GM19397 (cell line): ENCODE measurements at regions not wholly inside any gene's neighbourhood (a gene's known extent, or its start where the extent isn't known, plus 50 kb on each side); places are given as distances from the start of the nearest gene placed in this dataset.

Experiments used
- ATAC-seq: cut with Tn5 transposase; IDR thresholded peaks from one replicate; pipeline ENCODE4 v1.9.1; 2021; ENCODE audit warnings: mild to moderate bottlenecking, moderate library complexity; ENCODE audit not compliant: unreplicated experiment

DNA sequence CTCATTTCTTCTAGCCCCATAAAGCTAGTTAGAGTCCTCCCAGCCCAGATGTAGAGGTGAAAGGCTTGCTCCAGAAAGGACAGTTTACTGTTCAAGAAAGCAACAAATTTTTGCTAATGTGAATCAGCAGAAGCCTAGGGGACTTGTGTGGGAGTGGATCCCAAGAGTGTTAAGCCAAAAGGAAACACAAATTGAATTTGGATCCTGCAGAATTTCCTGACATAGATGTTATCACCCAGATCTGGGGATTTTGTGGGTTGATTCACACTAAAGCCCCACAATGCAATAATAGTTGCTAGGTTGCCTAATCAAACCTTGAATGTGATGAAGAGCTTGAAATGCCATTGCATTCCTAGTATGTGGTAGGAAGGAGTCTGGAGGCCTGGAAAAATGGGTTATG lies 135.2 kb upstream of the HS3ST3A1 start:
- no peak for ATAC-seq

DNA sequence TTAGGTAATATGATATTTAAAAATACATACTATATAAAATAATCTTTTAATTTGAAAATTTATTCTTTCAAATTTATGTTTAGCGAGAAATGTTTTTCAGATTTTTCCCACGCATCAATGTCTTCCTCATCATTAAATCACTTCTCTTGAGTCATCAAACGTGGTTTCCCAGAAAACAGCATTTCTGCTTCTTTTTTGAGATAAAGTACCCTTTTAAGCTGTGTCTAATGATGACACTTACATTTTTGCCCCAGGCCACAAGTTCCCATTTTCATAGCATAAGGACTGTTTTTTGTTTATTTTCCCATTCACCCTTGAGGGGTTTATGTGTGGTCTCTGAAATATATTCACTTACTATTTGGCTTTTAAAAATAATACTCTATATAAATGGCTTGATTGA lies 139.0 kb upstream of the HS3ST3A1 start:
- no peak for ATAC-seq

DNA sequence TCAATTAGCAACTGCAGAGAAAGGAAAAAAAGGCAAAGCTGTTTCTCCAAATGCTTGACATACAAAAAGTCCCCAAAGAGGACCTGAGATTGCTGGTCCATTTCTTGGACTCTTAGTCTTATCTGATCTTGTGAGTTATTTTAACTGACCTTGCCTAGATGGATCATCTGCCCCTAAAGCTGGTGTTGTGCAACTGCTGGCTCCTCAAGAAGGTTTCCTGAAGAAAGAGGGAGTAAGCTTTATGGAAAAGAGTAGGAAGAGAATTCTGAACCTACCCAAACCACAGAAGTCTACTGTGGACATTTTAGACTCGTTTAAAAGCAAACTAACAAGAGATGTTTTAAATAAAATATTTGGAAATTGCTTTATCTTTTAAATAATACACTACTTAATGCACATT lies 140.0 kb upstream of the HS3ST3A1 start:
- no peak for ATAC-seq

DNA sequence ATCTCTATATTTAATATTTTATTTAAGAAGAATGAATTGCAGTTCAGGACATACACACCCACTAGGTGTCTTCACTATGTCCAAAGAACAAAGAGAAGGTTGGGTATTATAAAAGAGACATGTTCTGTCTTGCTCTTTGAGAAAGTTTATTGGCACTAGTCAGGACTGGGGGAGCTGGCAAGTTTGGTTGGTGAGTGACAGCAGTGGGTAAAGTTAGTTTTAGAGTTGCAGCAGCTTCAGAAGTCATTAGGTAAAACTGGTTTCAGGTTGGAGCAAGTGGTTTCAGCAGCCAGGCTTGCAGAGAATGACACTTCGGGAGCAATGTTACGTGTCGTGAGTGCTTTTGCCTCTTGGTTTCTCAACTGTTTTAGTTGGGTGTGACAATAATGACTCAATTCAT lies 142.2 kb upstream of the HS3ST3A1 start:
- ATAC-seq = no peak

DNA sequence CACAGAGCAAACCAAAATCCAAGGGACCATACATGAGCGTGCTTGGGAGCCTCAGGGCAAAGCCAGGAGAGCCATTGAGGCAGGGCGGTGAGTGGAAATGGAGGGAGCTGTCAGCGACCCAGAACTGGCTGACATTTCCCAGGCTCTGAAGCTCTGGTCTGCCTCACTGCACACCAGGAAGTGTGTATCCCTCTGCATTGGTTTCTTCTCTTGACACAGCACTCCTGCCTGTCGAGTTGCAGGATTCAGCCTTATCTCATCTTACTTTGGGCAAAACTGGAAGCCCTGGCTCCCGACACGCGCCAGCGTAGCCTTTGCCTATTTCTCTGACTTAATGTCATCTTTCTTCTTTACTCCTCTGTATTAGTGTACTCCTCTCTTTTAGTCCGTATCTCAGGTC lies 144.7 kb upstream of the HS3ST3A1 start:
- ATAC-seq = no peak

DNA sequence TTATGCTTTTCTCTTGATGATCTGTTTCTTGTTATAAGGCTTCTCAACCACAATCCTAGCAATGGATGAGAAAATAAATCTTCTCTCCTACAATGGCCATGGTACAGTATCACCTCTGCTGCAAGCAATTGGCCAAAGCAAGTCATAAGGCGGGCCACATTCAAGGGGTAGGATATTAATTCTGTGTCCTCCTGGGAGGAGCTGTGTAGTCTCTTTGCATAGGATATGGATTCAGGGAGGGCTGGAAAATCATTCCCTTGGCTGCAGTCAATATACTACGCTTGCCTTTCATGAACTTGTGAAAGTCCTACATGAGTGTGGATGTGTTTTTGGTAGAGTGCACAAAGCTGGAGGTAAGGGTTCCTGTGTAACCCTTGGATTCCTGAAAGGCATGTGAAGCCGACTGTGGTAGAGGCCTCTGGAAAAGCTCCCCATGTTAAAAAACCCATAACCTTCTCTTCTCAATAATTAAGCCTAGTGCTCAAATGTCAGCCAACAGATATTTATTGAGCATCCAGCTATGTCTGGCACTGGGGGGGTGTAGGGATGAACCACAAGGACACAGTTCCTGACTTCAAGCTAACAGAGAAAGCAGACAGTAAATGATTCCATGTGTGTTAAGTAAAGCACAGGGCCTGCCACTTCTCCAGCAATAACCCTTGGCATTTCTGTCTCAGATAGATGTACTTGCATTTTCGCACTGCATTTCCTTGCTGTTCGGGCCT lies 147.6 kb upstream of the HS3ST3A1 start:
- no peak for ATAC-seq

DNA sequence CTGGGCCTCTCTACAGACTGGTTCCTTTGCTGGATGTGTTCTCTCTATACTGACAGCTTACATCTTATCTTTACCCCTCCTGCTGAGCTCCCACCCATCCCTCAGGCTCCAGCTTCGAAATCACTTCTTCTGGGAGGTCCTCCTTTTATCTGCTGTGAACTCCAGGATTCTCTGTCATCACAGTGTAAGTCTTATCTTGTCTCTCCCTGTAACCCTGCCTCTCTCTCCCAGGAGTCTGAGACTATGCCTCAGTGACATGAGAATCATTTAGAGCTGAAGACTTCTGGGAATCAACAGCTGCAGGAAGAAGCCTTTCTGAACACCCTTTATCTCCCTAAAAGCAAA lies 148.1 kb upstream of the HS3ST3A1 start:
- ATAC-seq = no peak

DNA sequence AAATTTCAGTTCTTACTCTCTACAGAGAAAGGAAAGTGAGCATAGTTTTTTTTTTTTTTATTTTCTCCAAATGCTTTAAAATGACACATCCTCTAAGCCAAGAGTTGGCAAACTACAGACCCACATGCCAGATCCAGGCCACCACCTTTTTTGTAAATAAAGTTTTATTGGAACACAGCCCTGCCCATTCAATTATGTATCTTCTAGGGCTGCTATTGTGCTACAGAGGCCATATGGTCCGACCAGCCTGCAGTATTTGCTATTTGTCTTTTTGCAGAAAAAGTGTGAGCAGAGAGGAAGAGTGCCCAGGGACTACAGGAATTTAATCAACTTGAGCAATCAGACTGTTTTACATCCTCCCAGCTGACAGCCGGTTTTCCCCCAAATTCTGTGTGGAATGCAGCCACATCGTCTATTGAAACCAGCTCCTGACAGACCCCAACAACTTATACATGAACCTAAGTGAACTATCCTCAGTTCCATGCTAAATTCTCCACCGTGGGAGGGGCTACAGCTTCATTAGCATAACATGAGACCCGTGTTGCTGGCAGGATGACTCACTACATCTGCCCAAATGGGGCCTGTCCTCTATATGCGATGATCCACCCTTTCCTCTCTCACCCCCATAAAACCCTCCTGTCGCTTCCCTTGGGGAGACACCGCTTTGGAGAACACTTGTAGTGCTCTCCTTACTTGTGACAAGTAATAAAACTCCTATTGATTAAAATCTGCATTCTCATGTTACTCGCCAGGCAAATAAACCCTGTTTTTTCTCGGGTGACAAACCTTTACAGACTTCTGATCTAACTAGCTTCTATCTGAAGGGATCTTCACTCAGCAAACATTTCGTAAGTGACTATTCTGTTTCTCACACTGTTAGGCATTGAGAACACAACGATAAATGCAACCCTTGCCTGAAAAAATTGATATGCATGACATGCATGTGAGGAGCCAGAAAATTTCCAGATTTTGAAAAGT lies 149.4 kb upstream of the HS3ST3A1 start:
- ATAC-seq = no peak

DNA sequence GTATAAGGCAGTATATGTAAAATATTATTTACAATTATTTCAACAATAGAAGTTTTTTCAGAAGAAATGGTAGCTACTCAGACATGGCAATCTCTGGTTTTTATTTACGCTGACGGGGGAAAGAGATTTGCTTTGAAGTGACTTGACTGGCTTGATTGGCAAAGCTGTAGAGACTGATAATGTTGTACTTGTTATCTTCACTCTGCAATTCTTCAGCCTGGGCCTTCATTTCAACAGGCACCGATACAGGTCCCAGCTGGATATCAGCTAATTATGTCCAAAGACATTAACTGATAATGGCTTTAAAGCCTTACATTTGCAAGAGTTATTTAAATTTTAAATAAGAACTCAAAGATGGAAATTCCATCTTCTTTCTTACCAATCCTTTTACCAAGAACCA lies 151.4 kb upstream of the HS3ST3A1 start:
- ATAC-seq = no peak

DNA sequence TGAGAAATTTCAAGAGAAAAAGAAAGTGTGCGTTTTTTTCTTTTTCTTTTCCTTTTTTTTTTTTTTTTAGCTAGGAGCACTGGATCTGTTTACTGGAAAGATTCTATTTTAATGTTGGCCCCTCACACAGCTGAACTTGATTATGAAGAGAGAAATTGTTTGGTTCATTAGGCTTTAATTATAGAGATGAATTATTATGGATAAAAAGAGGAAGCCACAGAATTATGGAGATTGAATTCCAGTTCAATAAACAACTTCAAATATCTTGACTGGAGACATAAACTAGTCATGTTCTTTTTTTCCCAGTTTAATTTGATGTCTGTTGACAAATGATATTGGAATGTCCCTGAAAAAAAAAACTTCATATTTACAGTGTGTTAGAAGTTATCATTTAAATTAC lies 152.0 kb upstream of the HS3ST3A1 start:
- ATAC-seq = no peak

DNA sequence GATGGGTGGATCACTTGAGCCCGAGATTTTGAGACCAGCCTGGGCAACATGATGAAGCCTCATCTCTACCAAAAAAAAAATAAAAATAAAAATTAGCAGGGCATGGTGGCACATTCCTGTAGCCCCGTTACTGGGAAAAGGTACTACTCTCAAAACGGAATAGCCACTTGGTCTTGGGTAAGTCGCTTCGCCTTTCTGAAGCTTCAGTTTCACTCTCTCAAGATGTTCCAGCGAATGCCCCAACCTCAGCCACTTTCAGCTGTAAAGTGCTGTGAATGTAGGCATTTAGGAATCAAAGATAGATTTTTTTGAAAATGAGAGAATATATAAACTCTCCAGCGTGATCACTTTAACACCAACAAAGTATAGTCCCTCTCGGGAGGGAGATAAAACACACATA lies 154.1 kb upstream of the HS3ST3A1 start:
- ATAC-seq = no peak

DNA sequence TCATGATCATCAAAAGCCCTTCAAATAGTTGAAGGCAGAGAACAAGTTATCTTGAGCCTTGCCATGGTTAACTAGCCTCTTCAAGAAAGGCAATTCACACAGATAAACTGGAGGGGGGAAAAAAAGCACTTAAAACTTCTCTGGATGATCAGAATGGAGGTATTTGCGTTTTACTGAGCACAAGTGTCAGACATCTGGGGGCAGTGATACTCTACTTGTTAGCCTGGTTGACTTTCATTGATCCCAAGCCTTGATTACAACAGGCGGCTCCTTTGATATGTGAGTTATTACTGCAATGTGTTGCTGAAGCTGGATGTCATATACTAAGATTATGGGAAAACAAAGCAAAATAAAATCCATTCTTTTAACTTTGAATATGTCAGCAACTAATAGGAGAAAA lies 155.0 kb upstream of the HS3ST3A1 start:
- ATAC-seq = no peak

DNA sequence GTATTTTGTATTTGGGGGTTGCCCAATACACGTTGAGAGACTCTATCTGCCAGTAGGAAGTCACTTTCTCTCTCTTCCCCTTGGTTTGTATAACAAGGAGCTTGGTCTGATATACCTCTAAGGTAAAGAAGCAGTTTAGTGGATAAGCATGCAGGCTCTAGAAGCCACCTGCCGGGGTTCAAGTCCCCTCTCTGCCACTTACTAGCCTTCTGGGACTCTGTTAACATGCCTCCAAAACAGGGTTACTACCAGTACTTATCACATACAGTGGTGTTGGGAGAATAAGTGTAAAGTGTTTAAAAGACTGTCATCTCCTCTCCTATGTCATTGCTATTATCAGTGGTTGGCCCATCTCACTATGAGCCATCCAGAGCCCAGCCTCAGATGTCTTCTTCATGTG lies 156.1 kb upstream of the HS3ST3A1 start:
- ATAC-seq = no peak

DNA sequence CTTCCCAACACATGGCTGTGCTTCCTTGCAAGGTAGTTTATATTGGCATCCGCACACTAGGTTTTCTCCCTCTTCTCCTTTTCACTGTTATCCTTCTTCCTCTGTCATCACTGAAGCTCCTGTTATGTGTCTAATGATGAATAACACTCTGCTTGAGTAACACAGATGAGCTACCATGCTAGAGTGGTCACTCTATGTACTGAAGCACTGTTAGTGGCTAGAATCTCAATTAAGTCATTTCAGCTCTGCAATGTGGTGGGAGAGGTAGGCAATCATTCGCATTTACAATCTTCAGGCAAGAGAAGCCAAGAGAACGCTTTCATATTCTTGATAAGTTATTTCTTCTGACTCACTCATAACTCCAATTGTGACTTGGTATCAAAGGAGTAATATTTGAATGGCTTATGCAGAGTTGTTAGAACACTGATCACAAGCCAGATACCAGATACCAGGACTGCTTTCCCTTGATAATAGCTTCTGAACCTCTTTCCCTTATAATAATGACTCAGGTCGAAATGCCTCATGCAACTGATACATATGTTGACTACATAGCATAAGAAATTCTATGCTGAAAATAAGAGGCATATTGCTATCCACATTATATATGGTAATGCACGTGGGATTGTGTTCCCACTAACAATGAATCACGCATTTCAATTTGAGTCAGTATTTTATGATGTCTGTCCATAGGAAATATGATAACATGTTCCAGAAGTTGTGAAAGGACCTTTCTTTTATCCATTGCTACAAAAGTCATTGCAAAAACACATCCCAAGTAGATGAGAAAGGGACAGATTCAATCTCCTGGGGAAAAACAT lies 158.0 kb upstream of the HS3ST3A1 start:
- no peak for ATAC-seq

DNA sequence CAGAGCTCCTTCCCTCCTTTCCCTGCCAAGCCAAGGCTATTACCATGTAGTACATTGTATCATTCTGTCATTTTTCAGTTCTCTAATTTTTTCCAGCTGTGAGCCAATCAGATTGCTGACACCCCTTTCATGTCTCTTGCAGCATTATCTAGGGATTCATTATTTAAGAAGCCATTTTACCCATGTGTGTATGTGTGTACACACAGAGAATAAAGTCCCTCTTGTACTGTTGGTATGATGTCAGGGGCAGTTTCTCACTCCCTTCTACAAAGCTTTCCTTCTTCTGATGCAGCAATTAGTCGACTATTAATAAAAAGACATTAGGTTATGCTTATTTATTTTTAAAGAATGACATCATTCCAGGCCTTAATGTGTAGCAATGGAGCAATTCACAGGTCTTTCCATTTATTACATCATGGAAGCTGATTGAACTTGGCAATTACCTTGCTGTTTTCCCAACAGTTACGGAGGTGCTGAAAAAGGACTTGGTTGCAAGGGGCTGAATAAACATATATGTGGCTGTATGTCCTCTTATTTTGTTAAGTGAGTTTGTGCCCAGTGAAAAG lies 159.4 kb upstream of the HS3ST3A1 start:
- no peak for ATAC-seq

DNA sequence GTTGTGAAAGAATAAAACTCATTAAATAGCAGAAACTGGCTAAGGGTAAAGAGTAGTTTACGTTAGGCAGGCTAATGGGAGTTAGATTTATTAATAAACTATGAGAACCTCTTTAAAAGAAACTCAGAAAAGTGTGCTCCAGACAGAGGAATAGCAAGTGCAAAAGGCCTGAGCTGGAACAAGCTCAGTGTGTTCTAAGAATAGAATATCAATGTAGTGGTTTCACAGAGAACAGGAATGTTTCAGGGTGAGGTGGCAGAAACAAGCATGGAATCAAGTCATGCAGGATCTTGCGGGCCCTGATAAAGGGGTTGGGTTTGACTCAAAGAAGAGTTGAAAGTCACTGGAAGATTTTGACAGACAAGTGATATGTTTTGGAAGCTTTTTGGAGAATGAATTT lies 164.0 kb upstream of the HS3ST3A1 start:
- ATAC-seq = no peak

DNA sequence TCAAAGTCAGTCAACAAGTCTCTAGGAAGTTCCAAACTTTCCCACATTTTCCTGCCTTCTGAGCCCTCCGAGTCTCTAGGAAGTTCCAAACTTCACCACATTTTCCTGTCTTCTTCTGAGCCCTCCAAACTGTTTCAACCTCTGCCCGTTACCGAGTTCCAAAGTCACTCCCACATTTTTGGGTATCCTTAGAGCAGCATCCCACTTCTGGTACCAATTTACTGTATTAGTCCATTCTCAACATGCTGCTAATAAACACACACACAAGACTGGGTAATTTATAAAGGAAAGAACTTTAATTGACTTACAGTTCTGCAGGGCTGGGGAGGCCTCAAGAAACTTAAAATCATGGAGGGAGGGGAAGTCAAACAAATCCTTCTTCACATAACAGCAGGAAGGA lies 169.0 kb upstream of the HS3ST3A1 start:
- no peak for ATAC-seq

DNA sequence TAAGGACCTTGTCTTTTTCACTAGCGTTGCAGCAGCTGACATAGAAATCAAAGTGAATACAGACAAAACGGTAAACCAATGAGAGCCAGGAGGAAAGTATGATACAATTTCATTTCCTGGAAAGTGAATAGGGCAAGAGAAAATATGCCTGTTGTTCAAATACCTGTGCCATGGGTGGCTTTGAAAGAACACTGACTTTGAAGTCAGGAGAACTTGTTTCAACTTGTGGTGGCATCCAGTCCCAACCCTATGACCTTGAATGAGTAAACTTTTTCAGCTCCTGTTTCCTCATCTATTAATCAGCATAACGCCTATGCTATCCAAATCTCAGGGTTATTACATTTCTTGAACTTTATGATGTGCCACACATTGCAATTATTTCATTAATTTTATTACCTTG lies 173.7 kb upstream of the HS3ST3A1 start:
- no peak for ATAC-seq

DNA sequence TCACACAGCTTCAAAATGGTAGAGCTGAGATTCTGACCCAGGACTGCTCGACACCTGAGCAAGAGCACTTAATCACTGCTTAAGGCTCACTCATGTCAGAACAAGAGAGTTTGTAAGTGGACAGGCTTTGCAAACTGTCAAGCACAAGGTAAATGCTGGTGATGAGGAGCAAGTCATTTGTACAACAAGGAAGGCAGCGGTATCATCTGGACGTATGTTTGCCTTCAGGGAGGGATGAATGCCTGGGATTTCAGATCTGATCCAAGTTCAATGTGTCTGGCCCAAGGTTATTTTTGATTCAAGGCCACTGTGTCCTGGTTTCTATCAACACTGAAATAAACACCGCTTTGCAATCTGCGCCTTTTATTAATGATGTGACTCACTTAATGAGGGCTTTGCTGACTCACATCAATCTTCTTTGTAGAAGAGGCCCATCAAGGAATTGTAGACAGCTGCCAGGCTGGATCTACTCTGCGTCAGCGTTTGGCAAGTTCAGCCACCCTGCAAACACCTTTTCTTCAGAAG lies 174.4 kb upstream of the HS3ST3A1 start:
- ATAC-seq = no peak

DNA sequence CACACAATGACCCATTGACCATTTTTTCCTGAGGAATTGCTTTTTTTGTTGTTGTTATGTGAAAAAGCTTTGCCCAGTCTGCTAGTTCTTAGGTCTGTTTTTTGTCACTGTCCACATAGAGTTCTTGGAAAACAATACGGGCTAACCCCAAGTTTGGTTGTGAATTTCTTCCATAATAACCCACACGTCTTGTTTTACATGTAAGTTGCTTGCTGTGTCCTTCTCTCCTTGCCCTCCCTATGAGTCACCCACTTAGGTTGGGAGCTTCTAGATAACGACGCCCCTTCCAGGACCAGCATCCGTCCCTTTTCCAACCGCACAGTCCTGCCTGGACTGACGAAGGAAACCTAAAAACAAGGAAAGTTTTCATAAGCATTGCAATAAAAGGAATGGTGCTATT lies 175.3 kb upstream of the HS3ST3A1 start:
- no peak for ATAC-seq
